DMS79 treated with DMSO at 0.1 percent for 48 hours (cell line): ENCODE measurements at regions not wholly inside any gene's neighbourhood (a gene's known extent, or its start where the extent isn't known, plus 50 kb on each side); places are given as distances from the start of the nearest gene placed in this dataset.

Experiments used
- DNase-seq: peaks from one replicate; lab custom pipeline; 2025; lab: John Stamatoyannopoulos, UW

DNA sequence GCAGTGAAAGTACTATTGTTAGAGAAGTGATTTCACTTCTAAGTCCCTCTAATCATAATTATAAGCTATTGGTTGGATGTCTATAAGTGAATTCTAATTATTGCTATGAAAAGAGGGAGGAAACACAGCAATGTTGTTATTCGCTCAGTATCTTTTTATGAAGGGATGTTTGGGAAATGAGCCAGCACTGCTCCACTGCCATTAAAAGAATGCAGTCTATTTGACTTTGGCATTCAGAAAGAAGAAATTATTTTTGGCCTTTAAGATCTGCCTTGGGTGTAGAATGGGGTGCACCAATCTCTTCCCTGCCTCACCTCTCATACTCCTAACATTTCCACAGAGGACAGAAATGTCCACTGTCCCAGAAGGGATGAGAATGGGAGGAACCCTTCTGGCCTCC, 332.0 kb downstream of the SPATA31D1 start:
- DNase-seq, result no peak

DNA sequence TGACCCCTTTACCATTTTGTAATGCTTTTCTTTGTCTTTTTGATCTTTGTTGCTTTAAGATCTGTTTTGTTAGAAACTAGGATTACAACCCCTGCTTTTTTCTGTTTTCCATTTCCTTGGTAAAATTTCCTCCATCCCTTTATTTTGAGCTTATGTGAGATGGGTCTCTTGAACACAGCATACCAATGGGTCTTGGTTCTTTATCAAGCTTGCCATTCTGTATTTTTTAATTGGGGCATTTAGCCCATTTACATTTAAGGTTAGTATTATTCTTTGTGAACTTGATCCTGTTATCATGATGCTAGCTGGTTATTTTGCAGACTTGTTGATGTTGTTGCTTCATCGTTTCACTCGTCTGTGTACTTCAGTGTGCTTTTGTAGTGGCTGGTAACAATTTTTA, 337.3 kb downstream of the SPATA31D1 start:
- DNase-seq, result no peak

DNA sequence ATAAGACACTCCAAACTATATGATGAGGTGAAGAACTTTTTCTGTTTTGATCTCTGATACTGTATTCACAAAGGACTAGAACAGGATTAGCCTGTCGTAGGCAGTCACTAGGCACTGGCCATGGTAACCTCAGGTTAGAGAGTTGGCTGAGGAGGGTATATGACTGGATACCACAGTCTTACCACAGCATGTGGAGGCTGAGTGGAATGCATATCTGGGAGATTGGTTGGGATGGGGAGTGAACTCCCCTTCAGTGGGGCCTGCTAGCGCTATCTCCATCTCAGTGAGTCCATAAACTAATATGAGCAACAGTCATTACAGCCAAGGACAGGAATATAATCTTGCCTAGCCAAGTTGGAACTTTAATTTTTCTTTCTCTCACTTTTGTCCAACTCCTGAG, 339.1 kb downstream of the SPATA31D1 start:
- no peak for DNase-seq

DNA sequence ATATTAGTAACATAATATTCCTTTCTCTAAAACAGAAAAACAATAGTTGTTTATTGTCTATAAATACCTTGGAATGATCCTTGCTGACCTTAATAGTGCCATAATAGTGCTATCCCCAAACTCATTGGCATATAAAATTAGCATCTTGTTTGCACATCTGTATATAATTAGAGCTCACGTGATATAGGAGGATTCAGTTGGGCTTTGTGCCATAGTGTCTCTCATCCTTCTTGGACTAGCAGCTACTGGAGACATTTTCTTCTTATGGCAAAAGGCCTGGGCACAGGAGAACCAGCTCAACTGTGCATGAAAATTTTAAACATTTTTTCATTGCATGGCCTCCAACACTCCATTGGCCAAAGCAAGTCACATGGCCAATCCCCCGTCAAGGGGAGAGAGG, 342.5 kb downstream of the SPATA31D1 start:
- no peak for DNase-seq

DNA sequence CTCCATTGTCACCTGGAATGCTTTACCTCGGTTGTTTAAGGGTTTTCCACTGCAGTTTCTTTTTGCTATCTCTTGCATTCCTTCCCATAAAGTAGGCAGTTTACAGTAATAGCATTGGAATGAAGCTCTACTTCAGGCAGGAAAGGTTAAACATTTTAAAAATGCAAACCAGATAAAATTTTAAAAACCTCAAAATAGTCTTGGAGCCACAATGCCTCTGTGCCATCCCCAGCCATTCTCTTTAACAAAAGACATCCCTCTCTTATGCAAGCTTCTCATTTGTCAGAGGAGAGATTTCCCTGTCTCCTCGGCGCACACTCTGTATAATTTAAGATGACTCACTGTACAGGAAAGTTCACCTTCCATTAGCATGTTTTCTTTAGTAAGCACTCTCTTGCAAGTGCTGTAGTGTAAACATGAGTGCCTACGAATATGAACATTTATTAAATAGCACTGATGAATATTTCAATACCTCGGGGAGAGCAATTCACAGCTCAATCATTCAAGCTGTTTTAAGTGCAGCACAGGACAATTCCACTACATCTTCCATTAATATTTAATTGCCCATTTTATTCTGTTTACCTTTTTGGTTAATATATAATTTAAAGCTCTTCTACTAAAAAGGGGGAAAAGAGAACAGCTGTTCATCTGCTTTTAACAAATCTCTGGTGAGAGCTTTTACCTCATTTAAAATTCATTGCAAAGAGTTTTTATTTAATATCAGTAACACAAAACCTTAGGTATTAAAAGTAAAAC, 343.6 kb downstream of the SPATA31D1 start:
- DNase-seq, result peak; percentile 43

DNA sequence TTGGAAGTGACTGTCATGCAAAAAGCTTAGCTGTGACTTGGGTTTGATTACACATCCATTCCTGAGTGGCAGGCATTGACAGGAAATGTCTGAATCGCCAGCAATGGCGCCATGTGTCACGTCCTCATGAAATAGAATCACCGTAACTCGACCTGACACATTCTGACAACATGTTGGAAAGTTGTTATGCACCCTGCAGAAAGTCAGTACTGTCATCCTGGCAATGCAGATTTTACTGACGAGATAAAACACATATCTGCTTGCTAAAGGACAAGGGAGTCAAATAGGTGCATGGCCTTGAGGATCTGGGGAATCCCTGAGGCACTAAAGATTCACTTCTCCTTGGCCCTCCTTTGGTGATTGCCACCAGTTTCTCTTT, 344.2 kb downstream of the SPATA31D1 start:
- DNase-seq, result peak; percentile 23

DNA sequence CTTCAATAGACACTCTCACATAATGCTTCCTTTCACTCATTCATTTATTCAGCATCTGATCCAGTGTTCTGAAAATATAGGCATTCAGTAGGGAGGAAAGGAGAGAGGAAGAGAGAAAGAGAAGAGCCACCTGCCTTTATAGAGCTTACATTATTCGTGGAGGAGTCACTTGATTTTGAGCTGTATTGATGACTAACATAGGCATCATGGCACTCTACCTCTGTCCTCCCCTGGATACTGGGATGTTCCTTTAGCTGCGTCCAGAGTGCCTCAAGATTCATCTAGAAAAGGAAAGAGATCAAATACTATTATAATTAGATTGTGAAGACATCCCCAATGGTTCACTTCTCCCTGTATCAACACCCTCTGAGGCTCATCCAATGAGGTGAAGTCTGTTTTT, 345.1 kb downstream of the SPATA31D1 start:
- no peak for DNase-seq

DNA sequence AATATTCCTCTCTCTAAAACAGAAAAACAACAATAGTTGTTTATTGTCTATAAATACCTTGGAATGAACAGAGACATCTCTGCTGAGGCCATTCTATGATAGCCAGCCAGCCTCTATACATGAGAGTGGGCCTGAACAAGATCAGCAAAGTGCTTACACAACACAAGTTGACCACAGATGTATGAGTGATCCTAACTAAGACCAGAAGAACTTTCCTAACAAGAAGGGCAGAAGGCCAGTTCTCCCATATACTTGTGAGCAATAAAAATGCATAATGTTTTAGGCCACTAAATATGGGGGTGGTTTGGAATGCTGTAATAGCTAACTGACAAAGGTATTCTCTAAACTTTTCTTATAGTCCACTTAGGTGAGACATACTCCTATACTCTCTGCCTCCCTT, 345.7 kb downstream of the SPATA31D1 start:
- DNase-seq, result no peak

DNA sequence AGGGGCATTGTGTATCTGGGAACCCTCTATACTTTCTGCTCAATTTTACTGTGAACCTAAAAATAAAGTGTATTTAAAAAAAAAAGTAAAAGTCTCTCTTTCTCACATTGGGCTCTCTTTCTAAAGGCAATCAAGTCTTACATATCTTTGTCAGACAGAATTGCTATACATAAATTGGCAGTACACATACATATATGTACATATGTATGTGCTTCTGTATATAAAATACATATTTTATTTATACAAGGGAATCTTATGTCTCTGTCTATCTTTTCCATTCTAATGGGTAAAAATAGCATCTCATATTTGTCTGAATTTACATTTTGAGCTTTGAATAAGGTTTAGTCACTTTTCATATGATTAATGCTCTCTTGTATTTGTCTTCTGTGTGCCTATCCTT, 348.8 kb downstream of the SPATA31D1 start:
- no peak for DNase-seq

DNA sequence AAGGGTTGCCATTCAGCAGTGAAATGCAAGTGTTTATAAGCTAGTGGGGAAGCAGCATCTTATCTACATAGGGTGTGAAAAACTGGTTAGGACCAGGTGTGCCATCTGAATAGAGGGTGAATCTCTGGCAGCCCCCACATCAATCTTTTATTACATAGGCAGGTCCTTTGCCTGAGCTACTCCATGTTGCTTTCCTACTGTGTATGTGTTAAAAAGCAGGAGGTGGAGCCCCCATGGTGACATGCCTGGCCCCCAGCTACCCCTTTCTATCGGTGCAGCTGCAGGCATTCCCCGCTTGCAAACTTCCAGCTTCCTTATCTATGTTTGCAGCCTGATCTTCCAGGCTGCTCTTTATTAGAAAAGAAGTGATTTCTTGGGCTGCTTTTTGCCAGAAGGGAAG, 353.5 kb downstream of the SPATA31D1 start:
- no peak for DNase-seq

DNA sequence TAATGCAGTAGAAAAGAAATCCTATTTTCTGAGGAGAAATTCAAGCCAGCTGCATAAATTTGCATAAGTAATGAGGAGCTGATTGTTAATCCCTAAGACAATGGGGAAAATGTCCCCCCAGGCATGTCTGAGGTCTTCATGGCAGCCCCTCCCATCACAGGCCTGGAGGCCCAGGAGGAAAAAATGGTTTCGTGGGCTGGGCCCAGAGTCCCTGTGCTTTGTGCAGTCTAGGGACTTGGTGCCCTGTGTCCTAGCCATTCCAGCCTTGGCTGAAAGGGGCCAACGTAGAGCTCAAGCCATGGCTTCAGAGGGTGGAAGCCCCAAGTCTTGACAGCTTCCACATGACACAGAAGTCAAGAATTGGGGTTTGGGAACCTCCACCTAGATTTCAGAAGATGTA, 357.5 kb downstream of the SPATA31D1 start:
- no peak for DNase-seq

DNA sequence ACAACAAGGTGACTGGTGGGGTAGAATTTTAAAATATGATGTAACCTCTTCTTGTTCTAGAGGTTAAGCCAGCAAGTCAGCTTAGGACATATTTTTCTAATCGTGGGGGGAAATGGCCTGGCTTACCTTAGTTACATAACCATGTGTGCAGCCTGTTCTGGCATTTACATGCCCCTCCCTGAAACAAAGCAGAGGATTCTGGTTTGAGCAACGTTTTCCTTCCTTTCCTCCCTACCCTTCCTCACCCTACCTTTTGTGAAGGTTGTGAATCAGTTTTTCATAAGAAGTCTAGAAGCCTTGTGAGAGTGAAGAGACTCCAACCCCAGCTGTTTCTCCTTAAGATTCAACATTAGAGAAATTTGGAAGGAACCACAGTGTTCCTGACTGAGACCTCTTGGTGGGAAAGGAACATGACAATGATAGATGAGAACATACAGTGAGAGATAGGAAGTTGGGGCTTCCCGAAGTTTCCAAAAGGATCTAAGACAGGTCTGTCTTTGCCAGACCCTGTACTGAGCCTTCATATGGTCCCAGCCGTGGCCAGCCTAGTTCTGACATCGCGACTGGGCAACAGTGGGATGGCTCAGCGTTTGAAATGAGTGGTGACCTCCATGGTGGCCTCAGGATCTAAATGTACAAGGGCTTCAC, 365.2 kb downstream of the SPATA31D1 start:
- no peak for DNase-seq

DNA sequence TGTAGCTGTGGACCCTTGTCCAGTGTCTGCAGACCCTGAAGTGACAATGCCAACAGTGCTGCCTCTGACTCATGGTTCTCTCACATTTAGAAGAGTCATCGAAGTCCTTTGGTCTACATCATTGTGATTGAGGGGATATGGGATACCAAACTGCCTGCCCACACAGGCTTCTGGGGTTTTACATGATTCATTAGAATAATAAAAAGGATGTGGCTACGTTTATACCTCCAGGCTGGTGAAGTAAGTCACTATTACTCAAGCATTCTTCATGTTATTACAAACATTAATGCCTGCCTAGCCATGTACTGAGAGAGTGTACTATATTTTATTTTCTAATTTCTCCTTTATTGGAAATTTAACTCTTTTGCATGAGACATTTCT, 365.7 kb downstream of the SPATA31D1 start:
- no peak for DNase-seq

DNA sequence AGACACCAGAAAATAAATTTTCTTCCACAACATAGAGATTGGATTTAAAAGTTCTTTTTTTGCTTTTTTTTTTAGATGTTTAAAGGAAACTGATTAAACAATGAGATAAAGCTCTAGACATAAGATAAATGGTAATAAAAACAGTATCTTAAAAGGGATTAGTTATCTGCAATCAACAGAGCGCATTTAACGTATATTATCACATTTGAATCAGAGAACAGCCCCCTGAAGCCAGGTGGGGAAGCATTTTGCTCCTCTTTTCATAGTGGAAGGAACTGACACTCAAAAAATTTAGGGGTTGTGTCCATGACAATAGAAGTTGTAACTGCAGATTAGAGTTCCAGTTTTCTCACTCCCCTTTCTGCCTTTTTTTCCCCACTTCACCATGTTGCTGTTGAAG, 367.6 kb downstream of the SPATA31D1 start:
- DNase-seq, result no peak

DNA sequence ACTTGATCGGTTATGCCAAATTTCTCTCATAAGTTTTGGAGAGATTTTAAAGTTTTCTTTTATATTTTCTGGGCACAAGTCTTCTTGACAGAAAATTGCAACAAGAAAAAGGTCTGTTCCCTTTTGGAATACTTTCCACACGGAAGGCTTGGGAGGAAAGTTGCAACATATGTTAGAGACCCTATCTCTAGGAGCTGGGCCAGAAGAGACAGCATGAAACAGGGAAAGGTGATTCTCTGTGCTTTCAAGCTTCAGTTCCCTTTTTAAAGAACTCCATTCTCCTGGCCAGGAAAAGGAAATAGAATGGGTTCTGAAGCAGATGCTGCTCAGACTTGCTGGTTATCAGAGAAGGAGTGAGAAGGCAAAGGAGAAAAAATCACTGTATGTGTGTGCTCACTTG, 368.3 kb downstream of the SPATA31D1 start:
- no peak for DNase-seq

DNA sequence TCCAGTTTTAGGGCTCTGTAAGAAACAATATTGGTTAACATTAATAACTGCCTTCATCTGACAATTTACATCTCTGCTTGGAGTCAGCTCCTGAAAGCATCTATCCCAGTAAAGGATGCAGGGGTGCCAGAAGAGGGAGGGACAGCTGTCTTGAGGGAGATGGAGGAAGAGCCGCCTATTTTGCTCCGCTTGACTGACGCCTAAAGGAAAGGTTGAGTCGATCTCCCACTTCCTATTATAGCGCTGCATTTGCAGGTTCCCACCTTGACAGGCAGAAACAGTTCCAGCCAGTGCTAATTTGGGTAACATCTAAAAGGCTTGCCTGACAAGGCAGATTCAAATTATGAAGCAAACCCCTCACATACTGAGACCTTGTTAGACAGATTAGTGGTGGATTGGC, 374.6 kb downstream of the SPATA31D1 start:
- DNase-seq, result no peak

DNA sequence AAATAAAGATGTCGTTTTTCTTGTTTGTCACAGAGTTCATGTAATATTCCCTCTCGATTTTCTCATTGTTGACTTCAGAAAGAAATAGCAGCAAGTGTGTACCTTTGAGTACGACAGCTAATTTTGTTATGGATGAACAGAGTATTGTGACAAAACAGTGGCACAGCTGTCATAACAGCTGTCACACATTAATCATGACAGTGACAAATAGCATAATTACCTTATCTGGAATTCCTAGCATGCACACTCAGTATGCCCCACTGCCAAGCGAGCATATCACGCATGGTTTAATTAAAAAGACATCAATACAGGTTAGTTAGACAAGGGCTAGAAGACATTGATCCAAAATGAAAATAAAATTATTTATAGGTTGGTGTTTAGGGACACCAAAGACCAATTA, 375.1 kb downstream of the SPATA31D1 start:
- DNase-seq, result no peak

DNA sequence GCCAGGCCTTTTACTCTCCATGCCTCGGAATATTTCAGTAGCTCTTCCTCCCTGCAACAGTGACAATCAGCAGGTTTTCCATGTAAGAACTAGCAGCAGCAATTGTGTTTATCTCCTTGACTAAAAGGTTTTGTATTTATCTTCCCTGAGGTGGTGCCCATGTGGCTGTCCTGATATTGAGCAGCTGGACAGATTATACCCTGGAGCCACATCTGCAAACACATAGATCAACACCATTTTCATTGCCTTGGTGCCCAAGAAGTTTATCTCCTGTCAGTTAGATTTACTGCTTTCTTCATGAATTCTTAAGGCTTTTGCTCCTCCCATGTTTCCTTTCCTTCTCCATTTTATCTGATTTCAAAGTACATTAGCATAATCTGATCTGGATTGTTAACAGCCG, 378.4 kb downstream of the SPATA31D1 start:
- DNase-seq, result no peak

DNA sequence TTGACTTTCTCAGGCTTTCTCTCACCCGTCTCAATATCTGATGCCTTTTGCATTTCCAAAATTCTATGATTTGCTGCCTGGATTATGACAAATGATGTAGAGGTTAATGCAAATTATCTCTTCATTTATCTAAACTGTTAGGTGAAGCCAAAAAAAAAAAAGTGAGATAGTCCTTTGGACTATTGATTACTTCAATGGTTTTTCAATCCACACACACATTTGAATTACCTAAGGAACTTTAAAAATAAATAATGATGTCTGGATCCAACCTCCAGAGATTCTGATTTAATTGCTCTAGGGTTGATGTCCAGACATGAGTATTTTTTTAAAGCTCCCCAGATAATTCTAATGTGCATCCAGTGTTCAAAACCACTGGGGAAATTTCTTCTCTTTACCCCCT, 379.4 kb downstream of the SPATA31D1 start:
- no peak for DNase-seq

DNA sequence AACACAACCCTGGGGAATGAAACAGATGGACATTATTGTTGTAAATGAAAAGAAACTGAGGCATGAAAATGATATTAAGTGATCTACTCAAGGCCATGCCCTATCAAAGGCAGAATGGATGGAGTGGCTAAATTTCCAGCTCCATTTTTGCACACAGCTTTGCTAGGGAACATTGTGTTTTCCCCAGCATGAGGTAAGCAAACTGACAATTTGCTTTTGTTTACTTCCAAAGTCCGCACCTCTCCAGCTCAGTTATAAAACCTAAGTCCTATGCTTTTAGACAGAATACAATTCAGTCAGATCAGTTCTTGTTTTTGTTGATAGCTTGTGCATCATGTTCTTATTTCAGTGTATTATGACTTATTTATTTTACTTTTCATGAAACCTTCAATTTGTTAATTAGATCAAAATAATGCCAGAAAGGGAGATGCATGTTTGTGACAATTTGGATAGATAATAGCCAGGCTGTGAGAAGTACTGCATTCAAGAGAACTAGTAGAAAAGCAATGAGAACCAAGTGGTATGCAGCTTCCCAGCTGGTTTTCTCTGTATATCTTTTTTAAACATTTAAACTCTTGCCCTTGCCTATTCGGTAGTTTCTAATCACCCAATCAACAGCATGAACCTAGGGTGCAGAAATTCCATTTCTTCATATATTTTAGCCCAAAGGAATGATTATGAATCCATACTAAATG, 380.8 kb downstream of the SPATA31D1 start:
- no peak for DNase-seq

DNA sequence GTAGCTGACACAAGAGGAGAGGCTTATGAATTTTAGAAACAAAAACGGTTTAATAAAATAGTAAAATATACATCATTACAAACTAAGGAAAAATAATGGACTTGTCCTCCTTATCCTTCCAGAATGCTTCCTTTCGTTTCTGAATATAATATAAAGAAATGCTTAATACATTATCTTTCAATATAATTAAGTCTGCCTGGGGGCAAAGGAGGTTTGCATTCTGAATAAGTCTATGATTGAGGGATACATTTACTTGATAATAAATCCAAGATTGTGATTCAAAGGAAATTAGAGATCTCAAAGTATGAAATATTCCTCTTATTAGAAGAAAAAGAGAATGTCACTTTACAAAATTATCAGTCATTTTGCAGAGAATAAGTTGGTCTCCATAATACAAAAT, 386.5 kb downstream of the SPATA31D1 start:
- no peak for DNase-seq

DNA sequence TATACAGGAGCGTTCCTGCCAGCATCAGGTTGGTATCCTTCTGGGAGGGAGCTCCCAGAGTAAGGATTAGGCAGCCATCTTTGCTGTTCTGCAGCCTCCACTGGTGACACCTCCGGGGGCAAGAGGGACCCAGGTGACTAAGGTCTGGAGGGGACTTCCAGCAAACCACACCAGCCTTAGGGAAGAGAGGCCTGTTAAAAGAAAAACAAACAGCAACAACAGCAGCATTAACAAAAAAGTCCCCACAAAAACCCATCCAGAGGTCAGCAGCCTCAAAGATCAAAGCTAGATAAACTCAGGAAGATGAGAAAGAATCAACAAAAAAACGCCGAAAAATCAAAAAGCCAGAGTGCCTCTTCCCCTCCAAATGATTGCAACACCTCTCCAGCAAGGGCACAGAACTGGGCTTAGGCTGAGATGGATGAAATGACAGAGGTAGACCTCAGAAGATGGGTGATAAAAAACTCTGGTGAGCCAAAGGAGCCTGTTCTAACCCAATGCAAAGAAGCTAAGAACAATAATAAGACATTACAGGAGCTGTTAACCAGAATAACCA, 388.2 kb downstream of the SPATA31D1 start:
- DNase-seq, result no peak
